ENCODE measurements at regions not wholly inside any gene's neighbourhood (a gene's known extent, or its start where the extent isn't known, plus 50 kb on each side); places are given as distances from the start of the nearest gene placed in this dataset.

DNA sequence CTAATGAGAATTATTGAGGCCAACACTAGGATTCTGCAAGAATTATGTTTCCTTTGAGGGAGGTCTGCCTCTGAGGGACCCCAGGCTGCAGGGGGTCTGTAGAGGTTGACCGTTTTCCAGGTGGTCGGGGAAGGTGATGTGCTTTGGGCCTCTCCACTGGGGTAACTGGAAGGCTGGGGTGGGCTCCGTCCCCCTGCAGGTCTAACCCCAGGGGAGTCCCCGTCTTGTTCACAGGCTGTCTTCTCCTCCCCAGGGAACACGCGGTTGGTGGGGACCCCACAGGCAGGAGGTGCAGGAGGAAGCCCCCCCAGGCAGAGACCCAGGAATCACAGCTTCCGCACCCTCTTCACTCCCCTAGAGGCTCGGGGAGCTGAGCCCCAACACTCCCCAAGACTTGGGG is 726.4 kb downstream of the BRD1 start:
- TF ChIP-seq, protein P1, sequence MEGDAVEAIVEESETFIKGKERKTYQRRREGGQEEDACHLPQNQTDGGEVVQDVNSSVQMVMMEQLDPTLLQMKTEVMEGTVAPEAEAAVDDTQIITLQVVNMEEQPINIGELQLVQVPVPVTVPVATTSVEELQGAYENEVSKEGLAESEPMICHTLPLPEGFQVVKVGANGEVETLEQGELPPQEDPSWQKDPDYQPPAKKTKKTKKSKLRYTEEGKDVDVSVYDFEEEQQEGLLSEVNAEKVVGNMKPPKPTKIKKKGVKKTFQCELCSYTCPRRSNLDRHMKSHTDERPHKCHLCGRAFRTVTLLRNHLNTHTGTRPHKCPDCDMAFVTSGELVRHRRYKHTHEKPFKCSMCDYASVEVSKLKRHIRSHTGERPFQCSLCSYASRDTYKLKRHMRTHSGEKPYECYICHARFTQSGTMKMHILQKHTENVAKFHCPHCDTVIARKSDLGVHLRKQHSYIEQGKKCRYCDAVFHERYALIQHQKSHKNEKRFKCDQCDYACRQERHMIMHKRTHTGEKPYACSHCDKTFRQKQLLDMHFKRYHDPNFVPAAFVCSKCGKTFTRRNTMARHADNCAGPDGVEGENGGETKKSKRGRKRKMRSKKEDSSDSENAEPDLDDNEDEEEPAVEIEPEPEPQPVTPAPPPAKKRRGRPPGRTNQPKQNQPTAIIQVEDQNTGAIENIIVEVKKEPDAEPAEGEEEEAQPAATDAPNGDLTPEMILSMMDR (IDR thresholded peaks at IDR 0.05) = no peak
- no peak for TF ChIP-seq EP300 (IDR thresholded peaks at IDR 0.05)
- no peak for TF ChIP-seq POLR2A (IDR thresholded peaks at IDR 0.05)

Data from tibial nerve (tissue), 4 donors.